Occipital lobe (tissue), 1 donor: ENCODE measurements at regions not wholly inside any gene's neighbourhood (a gene's known extent, or its start where the extent isn't known, plus 50 kb on each side); places are given as distances from the start of the nearest gene placed in this dataset.
A peak's percentile ranks its signal among the peaks of the same experiment; 100 is the strongest.

Experiments
- DNase-seq: peaks from one replicate; lab custom pipeline; 2025; lab: John Stamatoyannopoulos, UW

DNA sequence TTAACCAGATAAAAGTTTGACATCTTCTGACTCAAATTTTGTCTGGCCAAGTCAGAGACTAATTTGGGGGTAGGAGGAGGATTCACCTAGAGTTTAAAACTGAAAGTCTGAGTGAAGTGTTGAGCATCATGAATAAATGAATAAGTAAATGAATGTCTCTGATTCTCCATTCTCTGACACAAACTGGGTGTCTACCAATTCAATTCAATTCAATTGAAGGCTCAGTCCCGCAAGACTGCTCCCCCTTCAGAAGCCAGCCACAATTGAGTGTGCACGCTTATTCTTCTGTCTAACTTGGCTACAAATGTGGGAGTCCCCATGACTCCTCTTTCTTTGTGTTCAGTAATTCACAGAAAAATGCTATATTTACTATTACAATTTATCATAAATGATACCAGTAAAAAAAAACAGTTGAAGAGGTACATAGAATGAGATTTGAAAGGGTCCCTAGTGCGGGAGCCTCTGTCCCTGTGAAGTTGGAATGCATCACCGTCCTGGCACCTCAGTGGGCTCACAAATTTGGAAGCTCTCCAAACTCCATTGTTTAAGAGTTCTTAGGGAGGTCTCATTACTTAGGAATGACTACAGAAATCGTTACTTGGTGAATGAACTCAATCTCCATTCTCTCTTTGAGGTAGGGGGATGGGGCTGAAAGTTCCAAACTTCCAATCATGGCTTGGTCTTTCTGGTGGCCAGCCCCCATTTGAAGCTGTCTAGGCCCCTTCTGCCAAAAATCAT, 243.7 kb upstream of the PHYHIPL start:
- no peak for DNase-seq

DNA sequence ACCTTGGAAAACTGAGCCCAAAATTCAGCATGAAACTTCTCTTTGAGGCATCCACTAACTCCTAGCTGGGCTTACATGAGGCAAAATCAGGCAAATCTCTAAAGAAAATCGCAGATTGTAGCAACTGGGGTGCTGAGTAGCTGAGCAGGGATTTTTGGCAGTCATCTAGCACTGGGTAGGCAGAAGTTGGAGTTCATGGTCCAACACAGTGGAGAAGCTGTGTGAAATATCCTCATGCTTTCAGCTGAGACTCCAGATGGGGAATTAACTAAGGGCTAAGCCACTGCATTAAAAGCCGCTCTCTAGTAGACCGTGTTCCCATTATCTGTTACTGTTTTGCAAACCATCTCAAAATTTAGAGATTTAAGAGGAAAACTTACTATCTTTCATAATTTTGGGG, 240.1 kb upstream of the PHYHIPL start:
- DNase-seq, result peak; percentile 5

DNA sequence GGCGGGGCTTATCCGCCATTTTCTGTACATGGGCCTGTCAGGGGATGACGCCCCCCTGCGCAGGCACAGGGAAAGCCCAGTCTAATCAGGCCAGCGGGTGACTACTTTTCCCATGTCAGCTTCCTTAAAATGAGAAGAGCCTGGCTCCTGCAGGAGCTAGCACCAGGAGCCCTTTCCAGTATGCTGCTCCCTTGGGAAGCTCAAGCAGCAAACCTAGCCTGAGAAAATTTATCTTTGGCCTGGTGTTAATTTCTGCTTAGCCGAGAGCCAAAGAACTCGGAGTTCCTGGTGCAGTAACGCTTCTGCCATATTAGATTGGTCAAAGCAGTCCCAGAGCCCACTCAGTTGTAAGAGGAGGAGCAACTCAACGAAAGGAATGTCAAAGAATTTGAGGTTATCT, 239.0 kb upstream of the PHYHIPL start:
- no peak for DNase-seq

DNA sequence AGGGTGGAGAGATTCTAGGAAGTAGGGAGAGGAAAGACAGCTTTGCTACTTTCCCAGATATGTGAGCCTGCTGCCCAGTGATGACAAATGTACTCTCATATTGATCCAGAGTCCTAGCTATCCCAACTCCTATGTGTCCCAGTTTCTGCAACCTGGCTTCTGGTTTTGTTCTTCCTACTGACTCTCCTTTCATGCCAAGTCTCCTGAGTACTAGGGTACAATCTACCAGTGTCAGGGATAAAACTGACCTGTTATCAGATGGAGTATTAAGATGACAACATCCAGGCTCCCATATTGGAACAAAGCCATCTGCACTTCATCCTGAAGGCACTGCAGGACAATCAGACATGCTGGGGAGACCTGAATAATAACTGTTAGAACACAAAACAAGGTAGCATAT, 233.7 kb upstream of the PHYHIPL start:
- no peak for DNase-seq

DNA sequence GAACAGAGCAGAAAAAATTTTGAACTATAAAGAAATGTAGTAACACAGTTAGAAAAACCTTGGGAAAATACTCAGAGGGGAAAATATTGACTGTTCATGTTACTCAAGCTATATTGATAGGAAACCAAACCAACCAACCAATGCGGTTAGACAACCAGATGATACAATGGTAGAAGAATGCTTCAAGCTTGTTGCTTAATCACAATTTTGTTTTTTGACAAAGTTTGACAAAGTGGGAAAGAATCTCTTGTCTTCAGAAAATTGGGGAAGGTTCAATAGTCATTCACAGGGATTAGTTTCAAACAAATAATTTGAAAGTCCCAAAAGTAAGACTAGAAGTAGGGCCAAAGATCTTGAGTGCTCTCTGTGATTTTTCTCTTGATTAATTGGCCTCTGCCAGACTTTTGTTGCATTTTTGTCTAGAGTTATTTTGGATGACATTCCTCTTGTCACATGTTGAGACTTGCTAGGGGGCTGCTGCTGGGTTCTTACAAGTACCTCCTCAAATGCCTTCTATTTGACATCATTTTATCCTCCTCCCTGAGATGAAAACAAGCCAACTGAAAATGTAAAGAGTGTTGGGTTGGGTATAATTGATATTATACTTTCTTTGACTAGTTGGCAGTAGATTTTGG, 233.1 kb upstream of the PHYHIPL start:
- DNase-seq, result no peak

DNA sequence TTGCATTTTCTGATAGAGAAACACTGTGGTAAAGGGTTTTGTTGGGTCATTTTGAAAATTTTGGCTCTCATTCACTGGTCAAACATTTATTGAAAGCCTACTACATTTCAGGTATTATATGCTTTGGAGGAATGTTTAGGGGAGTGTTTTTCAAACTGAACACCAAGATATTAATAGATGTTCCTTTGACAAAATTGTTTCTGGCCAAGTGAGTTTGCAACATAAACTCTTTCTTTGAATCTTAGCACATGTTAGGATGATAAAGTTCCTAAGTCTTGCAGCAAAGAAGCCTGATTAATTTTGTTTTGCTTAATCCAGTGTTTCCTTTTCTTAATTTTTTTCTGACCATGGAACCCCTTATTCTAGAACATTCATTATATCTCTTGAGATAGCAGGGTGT, 232.5 kb upstream of the PHYHIPL start:
- no peak for DNase-seq

DNA sequence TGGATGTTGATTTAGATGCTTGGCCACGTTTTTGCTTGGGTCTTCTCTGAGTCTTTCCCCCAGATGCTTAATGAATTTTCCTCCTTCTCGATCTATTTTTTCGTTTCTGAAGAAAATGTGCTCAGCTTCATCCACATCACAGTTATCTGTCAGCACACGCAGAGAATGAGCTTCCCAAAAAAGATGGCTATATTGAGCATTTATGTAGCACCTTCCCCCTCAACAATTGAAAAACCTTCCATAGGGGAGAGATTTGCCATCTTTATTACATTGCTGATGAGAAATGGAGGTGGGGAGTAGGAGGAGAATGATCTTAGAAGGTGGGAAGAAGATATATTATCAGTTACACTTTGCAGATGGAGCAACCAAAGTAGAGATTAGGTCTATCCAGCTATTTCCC, 228.1 kb upstream of the PHYHIPL start:
- DNase-seq, result no peak

DNA sequence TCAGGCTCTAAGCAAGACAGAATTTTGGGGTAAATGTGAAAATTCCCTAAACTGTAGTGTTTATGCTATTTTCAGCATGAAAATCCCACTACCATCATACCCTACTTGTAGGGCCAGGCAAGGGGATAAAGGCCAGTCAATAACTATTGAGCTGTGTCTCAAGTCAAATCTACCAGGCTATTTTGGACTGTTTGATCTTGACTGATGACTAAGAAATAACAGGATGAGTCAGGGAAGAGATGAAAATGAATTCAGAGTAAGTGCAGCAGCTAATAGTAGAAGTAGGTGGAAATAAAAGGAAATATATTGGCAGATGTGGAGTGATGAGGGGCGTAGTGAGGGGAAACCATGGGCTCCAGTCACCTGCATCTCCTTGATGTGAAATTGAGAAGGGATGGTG, 225.8 kb upstream of the PHYHIPL start:
- no peak for DNase-seq

DNA sequence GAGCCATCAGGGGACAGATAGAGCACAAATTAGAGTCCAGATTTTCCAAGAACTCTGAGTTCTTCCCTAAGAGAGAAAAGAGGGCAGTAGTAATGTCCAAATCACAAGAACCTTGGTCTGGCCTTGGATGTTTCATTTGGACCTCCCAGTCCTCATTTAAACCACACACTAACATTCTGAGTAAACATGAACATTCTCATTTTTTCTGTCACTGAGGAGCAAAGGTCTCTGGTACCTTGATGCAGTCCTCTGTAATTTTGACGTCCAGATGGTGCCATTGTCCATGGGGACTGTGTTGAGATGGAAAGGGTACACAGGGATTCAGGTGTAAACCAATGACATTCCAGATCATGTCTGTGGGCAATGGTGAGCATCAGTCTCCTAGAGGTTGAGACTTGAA, 225.4 kb upstream of the PHYHIPL start:
- DNase-seq, result no peak

DNA sequence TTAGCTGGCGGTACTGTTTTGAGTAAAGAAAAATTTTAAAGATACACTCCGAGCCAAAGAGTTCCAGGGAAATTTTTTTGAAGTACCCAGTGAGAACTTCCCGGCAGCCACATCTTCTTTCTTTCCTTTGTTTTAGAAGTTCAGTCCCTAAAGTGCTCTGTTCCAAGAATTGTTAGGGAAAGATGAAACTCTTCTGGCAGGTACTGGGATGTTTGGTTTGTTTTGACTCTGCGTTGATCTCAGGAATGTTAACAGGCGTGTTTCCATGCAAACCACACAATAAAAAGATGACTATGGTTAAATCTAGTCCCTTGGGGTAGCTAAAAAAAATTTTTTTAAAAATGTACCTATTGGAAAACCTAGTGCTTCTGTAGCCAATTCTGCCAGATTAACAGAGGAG, 224.7 kb upstream of the PHYHIPL start:
- no peak for DNase-seq

DNA sequence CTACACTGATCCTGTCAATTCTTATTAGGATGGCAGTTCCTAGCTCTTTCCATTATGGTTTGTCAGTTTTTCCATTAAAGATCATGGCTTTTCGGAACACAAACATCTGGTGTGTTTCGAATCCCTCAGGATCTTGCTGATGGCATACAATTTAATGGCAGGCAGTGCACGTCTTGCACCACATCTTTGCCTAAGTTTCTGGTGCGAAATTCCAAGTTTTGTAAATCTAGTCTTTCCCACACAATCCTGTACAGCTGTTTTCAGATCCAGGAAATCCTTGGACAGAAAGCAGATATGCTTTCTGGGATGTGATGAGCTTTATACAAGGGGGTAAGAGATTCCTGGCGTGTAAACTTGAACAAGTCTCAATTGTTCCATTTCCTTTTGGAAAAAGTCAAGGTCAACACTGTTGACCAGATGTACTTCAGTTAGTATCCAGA, 224.3 kb upstream of the PHYHIPL start:
- no peak for DNase-seq

DNA sequence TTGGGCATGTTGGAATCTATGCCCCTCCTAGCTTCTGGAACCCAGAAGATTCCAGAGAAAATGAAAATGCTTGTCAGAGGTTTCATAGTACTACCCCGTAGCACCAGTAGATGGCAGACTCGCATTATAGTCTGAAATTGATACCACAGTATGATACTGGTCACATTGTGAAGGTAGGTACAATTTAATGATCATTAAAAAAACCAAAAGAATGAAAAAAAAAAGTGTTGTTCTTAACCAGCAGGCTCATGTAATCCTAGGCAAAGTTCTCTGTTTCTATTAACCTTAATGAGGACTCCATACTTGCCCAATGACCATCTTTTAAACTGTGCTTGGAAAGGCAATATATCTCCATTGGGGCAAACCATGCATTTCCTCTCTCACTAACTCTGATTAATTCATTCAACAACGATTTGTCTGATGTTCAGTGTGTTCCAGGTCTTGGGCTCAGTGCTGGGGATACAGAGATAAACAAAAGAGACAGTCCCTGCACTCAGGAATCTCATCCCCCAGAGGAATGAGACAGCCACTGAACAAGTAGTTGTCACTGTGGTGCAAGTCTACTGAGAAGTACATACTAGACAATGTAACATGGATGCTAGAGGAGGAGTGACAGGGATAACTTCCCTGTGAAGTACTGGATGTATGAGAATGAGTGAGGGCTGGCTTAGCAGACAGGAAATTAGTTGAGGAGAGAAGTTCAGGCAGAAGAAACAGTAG, 223.5 kb upstream of the PHYHIPL start:
- peak; percentile 23 for DNase-seq

DNA sequence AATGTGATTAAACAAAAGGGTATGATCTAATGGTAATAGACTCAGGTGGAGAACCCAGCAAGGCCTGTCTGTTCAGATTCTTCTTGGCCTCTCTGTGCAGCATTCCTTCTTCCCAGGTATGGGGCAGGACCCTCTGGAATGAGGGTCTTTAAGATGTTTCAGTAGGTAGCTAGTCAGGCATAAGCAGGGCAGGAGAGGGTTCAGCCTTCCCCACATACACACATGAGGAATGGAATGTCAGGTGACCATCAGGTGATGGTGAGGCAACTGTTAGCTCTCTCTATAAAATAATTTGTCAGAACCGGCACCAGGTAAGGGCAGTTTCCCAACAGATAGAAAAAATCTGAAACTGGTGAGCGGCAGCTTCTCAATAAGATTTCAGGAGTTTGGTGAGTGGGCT, 222.3 kb upstream of the PHYHIPL start:
- no peak for DNase-seq

DNA sequence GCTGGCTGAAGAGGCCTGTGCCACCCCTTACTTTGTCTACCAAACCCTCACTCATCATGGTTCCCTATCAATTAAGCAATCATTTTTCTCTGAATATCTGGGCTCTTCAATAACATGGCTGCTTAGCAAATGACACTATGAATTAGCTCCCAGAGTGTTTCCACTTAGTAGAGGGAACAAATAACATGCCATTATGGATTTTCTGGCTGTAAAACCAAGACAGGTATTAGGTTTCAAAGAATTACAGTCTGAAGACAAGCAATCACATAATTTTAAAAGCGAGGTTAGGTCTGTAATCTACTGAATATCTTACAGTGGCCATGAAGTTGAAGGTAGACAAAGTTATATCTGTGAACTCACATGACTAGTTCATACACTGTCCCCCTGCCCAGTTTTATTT, 220.8 kb upstream of the PHYHIPL start:
- DNase-seq, result no peak

DNA sequence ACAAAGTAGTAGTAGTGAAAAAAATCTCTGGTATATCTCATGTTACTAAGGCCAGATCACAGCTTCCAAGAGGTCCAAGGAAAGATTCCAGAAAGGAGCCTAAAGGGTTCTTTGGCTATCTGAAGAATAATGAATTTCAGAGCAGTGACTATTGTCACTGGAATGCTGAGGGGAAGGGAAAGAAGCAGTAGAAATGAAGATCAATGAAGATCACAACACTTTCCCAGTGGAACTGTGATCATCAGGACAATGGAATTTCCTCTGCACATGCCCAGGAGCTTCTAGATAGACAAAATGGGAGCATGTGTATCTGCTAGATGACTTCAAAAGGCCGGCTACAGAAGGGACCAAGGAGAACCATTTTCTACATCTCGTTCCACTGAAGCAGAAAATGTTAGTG, 219.5 kb upstream of the PHYHIPL start:
- DNase-seq, result no peak

DNA sequence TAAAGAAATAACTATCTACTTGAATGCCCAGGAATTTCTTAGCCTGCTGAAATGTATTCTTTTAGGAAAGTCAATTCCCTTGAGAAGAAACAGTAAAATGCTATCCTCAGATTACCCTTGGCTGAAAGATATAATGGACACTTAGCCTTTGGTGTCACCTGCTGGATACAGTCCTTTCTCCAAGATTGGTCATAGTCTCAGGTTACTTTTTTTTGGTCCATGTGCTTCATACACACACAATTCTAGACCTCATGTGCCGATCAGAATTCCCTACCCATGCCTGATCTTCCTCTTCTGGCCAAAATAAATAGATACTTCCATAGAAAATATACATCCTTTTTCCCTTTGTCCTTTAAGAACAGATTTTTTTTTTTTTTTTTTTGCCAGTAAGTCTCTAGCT, 218.9 kb upstream of the PHYHIPL start:
- no peak for DNase-seq

DNA sequence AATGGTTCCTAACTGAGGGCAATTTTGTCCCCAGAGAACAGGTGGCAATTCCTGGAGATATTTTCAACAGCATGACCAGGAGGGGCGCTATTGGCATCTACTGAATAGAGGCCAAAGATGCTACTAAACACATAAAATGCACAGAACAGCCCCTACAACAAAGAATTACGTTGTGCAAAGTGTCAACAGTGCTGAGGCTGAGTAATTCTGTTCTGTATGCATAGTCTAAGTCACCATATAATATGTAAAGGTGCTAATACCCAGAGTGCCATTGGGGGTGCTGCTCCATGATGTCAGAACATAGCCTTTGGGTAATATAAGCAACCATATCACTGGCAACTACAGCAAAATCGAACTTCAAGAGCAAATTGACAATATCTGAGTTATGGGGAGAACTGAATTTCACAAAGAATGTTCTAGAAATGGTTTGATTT, 213.3 kb upstream of the PHYHIPL start:
- DNase-seq, result no peak

DNA sequence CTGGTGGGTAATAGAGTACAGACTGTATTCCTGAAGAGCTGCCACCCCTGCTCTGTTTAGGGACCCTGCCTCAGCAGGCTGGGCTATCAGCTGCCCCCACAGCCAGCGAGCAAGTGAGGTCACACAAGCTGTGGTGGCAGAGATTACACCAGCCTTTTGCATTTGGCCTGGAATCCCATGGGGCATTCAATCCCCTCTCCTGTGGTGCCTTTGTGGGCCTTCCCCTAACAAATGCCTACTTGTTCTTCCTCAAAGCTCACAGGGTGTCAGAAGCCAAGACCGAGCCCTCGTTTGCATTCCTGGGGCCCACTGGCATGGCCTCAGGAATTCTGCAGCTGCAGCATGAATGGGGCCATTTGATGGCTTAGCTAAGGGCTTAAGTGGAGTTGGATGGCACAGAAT, 212.7 kb upstream of the PHYHIPL start:
- DNase-seq, result peak; percentile 94

DNA sequence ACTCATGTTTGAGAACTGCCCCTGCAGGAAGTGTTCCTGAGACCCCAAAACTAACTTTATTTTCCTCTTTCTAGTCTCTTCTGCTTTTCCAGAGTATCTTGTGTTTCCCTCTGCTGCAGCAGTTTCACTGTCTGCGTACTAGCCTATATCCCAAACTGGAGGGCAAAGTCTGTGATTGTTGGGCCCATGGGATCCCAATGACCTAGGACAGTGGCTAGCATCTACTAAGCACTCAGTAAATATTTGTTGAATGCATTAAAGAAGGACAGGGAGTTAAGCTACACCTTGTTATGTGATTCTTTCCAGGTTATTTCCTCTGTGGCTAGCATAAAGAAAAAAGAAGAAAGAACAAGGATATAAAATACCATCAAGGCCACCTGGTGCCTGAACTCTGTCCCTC, 210.6 kb upstream of the PHYHIPL start:
- DNase-seq, result no peak

DNA sequence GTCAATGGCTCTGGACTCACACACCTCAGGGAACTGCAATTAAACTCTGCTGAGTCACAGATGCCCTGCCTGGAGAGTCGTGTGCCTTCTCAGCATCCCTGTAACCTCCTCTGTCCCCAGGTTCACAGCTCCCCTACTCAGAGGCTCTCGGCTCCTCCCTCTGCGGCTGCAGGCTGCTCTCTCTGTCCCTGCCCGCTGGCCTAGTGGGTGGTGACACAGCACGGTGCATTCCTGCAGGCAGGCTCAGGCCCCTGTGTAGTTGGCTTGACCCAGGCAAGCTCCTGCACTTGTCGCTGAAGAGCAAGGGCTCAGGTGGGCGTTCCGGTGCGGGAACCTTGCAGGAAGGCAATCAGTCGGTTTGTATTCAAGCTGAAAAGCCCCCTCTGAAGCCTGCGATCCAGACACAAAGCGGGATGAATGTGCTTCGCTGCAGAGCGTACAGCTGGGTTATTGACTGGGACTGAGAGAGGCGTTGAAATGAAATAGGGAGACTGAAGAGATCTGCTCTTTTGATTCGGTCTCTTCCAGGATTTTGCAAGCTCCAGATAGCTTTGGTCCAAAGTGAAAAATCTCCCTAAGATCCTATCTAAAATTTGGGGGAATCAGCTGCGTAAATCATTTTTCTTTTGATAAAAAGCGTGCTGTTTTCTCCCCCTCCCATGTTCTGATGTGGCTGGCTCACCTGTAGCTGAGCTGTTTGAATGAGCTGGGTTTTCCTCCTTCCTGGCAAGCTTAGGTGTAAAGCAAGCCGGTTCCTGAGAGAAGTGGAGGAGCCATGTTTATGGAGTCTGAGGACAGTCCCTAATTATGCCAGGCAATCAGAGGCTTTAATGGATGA, 208.7 kb upstream of the PHYHIPL start:
- peak; percentile 71 for DNase-seq

DNA sequence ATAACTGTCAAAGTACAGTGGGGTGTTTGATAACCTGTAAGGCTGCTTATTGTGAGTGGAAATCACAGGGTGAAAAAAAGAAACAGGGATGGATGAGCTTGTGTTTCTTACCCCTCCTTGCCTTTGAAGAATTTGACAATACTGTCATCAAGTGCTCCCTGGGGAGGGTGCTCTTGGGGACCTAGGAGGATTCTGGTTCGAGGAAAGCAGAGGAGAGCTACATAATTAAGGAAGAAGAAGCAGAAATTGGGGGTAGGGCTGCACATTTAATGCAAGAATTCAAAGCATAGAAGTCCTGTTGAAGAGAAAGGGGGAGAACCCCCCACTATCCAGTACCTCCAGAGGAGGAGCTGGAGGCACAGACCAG, 208.1 kb upstream of the PHYHIPL start:
- DNase-seq, result no peak

DNA sequence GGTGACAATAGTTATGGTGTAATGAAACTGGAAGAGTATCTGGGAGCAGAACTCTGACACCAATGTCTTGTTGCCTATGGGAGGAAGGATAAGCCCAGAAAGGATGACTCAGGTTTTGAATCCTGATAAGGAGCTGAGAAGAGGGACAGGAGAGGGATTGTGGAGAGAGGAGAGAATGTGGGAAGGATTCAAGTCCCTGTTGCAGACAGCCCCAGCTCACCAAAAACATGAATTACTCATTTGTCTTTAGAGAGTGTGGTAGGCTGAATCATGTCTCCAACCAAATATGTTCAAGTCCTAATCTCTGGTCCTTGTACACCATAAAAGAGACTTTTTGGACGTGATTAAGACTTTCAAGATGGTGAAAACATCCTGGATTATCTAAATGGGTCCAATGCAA, 206.9 kb upstream of the PHYHIPL start:
- DNase-seq, result no peak
